ENCODE measurements at regions not wholly inside any gene's neighbourhood (a gene's known extent, or its start where the extent isn't known, plus 50 kb on each side); places are given as distances from the start of the nearest gene placed in this dataset.

- H3K4me3 ChIP-seq (ENCODE audit: low read depth, low read length), result no peak overlapping the region
- TF ChIP-seq, protein P1, sequence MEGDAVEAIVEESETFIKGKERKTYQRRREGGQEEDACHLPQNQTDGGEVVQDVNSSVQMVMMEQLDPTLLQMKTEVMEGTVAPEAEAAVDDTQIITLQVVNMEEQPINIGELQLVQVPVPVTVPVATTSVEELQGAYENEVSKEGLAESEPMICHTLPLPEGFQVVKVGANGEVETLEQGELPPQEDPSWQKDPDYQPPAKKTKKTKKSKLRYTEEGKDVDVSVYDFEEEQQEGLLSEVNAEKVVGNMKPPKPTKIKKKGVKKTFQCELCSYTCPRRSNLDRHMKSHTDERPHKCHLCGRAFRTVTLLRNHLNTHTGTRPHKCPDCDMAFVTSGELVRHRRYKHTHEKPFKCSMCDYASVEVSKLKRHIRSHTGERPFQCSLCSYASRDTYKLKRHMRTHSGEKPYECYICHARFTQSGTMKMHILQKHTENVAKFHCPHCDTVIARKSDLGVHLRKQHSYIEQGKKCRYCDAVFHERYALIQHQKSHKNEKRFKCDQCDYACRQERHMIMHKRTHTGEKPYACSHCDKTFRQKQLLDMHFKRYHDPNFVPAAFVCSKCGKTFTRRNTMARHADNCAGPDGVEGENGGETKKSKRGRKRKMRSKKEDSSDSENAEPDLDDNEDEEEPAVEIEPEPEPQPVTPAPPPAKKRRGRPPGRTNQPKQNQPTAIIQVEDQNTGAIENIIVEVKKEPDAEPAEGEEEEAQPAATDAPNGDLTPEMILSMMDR (IDR thresholded peaks at IDR 0.05; ENCODE audit: insufficient read depth, low read depth, low read length), result no peak
- no peak for DNase-seq (ENCODE audit: low read depth)
These were observed 618.6 kb upstream of the TMEM132C start for GRCh38 chr12:127648321-127648720.

- DNase-seq (ENCODE audit: low read depth), result no peak
- no peak overlapping the region for H3K4me3 ChIP-seq (ENCODE audit: low read depth, low read length)
- TF ChIP-seq, protein P1 (IDR thresholded peaks at IDR 0.05; ENCODE audit: insufficient read depth, low read depth, low read length), result no peak
These were observed 617.0 kb upstream of the TMEM132C start for GRCh38 chr12:127649961-127650360.

DNA sequence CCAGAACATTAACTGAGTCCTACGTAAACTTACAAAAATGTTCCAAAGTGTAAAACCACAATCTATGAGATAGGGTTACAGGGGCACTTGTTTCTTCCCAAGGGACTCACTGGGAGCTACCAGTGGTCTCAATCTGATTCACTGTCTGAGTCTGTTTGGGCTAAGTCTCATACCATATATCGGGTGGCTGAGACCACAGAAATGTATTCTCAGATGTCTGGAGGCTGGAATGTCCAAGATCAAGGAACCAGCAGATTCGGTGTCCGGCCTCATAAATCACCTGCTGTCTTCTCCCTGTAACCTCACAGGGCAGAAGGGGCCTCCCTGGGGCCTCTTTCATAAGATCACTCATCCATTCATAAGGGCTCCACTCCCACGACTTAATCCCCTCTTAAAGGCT lies 616.3 kb upstream of the TMEM132C start:
- DNase-seq (ENCODE audit: low read depth), result no peak
- TF ChIP-seq, protein P1 (IDR thresholded peaks at IDR 0.05; ENCODE audit: insufficient read depth, low read depth, low read length), result no peak
- no peak overlapping the region for H3K4me3 ChIP-seq (ENCODE audit: low read depth, low read length)

DNA sequence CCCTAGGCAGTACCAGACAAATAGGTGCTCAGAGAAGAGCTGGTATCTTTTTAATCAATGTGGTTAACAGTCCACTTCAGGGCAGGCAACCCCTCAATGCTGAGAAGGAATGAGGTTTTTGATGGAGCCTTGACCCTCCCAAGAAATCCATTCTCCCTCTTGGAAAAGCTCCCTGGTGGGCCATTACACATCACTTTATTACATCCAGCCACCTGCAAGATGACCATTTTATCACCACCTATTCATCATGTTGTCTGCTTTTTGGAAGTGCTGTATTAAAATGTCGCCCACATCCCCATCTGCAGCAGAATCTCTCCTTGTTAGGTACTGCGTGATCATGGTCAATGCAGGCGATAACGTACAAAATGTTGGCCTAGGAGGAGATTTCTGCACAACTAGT lies 614.7 kb upstream of the TMEM132C start:
- DNase-seq (ENCODE audit: low read depth), result no peak
- TF ChIP-seq, protein P1 (IDR thresholded peaks at IDR 0.05; ENCODE audit: insufficient read depth, low read depth, low read length), result no peak

DNA sequence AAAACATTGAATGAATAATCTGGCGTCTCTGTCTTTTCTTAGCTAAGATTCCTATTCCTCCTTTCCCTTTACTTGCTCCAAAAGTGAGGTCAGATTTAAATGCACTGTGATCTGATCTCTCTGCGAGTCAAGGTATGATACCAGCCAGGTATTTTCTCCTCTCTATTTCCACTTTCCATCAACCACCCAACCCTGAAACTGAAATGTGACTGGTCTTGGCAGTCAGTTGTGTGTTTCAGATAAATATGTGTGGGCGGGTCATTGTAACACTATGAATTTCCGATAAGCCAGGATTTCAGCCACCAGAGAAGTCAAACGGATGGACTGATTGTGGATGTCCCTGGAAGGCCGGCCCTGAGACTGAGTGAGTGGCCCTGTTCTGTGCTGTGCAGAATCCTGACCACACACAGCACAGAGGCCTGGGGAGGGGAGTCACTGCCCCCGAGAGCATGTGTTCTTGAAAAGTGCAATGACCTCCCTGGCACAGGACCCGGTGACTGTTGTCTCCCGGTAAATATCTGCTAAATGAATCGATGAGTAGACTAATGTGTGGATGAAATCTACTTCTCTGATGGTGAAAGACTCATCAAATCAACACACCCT lies 612.5 kb upstream of the TMEM132C start:
- no peak for DNase-seq (ENCODE audit: low read depth)
- H3K4me3 ChIP-seq (ENCODE audit: low read depth, low read length), result no peak overlapping the region
- TF ChIP-seq, protein P1 (IDR thresholded peaks at IDR 0.05; ENCODE audit: insufficient read depth, low read depth, low read length), result no peak

More for the DNA sequence above, 614.7 kb upstream of the TMEM132C start:
- H3K4me3 ChIP-seq (ENCODE audit: low read depth, low read length), result no peak overlapping the region

DNA sequence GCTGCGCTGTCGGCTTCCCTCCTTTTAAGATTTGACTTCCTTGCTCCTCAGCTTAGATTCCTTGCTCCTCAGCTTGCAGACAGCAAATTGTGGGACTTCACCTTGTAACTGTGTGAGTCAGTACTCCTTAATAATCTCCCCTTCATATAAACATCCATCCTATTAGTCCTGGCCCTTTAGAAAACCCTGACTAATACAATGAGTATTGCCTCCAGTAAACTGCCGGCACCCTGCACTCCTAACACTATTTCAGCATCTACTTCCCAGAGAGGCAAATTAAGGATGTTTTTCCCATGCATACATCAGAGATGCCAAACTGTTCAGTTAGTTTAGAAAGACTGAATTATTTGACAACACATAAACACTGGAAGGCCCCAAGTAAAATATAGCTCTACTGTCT lies 611.3 kb upstream of the TMEM132C start:
- peak; percentile 7 for DNase-seq (ENCODE audit: low read depth)
- TF ChIP-seq, protein P1 (IDR thresholded peaks at IDR 0.05; ENCODE audit: insufficient read depth, low read depth, low read length), result no peak
- no peak overlapping the region for H3K4me3 ChIP-seq (ENCODE audit: low read depth, low read length)

DNA sequence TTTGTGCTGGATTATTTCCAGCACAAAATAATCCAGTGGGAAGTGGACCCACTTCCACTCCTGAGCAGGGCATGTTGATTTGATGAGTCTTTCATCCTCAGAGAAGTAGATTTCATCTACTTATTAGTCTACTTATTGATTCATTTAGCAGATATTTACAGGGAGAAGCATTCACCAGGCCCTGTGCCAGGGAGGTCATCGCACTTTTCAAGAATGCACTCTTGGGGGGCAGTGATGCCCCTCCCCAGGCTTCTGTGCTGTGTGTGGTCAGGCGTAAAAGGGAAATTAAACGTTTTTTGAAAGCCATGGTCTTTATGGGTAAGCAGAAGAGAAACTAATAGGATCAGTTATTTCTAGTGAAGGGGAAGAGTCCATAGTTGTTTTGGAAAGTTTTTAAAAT lies 610.7 kb upstream of the TMEM132C start:
- no peak overlapping the region for H3K4me3 ChIP-seq (ENCODE audit: low read depth, low read length)
- TF ChIP-seq, protein P1 (IDR thresholded peaks at IDR 0.05; ENCODE audit: insufficient read depth, low read depth, low read length), result no peak
- DNase-seq (ENCODE audit: low read depth), result no peak
